ENCODE measurements at regions not wholly inside any gene's neighbourhood (a gene's known extent, or its start where the extent isn't known, plus 50 kb on each side); places are given as distances from the start of the nearest gene placed in this dataset.

- TF ChIP-seq CTCF (conservative IDR thresholded peaks at IDR 0.05; ENCODE audit: low read depth, low read length) (no peak), EZH2phosphoT487 (IDR thresholded peaks at IDR 0.05; ENCODE audit: borderline replicate concordance, low read length) (no peak), EZH2 (IDR thresholded peaks at IDR 0.05; ENCODE audit: low read length, unreplicated experiment) (no peak)
Observed at GRCh38 chrX:126395909-126396308, 156.7 kb downstream of the DCAF12L1 start.
